ENCODE measurements at regions not wholly inside any gene's neighbourhood (a gene's known extent, or its start where the extent isn't known, plus 50 kb on each side); places are given as distances from the start of the nearest gene placed in this dataset.
A peak's percentile ranks its signal among the peaks of the same experiment; 100 is the strongest.

- DNase-seq (ENCODE audit: low read depth): no peak
- no peak for TF ChIP-seq CTCF (conservative IDR thresholded peaks at IDR 0.05; ENCODE audit: low read depth, low read length)
- no peak overlapping the region for H3K4me3 ChIP-seq (ENCODE audit: low read depth, low read length)
These were observed 131.4 kb upstream of the TSLP start for GRCh38 chr5:110940136-110940535.

GRCh38 chr5:110945874-110946436 is 125.6 kb upstream of the TSLP start:
- no peak overlapping the region for H3K4me3 ChIP-seq (ENCODE audit: low read depth, low read length)
- no peak for TF ChIP-seq CTCF (conservative IDR thresholded peaks at IDR 0.05; ENCODE audit: low read depth, low read length)
- no peak for DNase-seq (ENCODE audit: low read depth)

- peak; percentile 44 for DNase-seq (ENCODE audit: low read depth)
- no peak for TF ChIP-seq CTCF (conservative IDR thresholded peaks at IDR 0.05; ENCODE audit: low read depth, low read length)
These were observed 120.1 kb upstream of the TSLP start for GRCh38 chr5:110951373-110951791.

GRCh38 chr5:110956280-110956912 is 115.1 kb upstream of the TSLP start:
- H3K4me3 ChIP-seq (ENCODE audit: low read depth, low read length): no peak overlapping the region
- no peak for DNase-seq (ENCODE audit: low read depth)
- no peak for TF ChIP-seq CTCF (conservative IDR thresholded peaks at IDR 0.05; ENCODE audit: low read depth, low read length)

More at GRCh38 chr5:110951373-110951791, 120.1 kb upstream of the TSLP start:
- H3K4me3 ChIP-seq (ENCODE audit: low read depth, low read length): no peak overlapping the region

- H3K4me3 ChIP-seq (ENCODE audit: low read depth, low read length): no peak overlapping the region
- no peak for DNase-seq (ENCODE audit: low read depth)
- TF ChIP-seq CTCF (conservative IDR thresholded peaks at IDR 0.05; ENCODE audit: low read depth, low read length): no peak
These were observed 114.3 kb upstream of the TSLP start for GRCh38 chr5:110956913-110957813.

GRCh38 chr5:110957934-110958333 is 113.6 kb upstream of the TSLP start:
- no peak overlapping the region for H3K4me3 ChIP-seq (ENCODE audit: low read depth, low read length)
- no peak for TF ChIP-seq CTCF (conservative IDR thresholded peaks at IDR 0.05; ENCODE audit: low read depth, low read length)
- DNase-seq (ENCODE audit: low read depth): no peak

Data from epithelial cell of proximal tubule (primary cell).